Keratinocyte (primary cell): ENCODE measurements at regions not wholly inside any gene's neighbourhood (a gene's known extent, or its start where the extent isn't known, plus 50 kb on each side); places are given as distances from the start of the nearest gene placed in this dataset.

ENCODE experiments used
- DNase-seq: peaks from one replicate; pipeline ENCODE4 v3.0.0-alpha.2; 2011; ENCODE audit warnings: low read depth, missing footprints, low spot score
- FAIRE-seq: peaks from 2 replicates; lab custom pipeline; 2011; peaks lifted over from hg19 to GRCh38; lab: Jason Lieb, UNC
- H2AFZ ChIP-seq: 2 replicates; pipeline ENCODE4 v1.6.0; 2012; ENCODE audit warnings: low read length, control low read depth, inconsistent platforms; ENCODE audit not compliant: control insufficient read depth
- H3K27ac ChIP-seq: 2 replicates; pipeline ENCODE4 v1.5.1; 2011; ENCODE audit warnings: low read length; ENCODE audit not compliant: control insufficient read depth, insufficient read depth
- H3K27me3 ChIP-seq: 3 replicates; pipeline ENCODE4 v1.6.0; 2011; ENCODE audit warnings: low read length; ENCODE audit not compliant: control insufficient read depth, insufficient read depth; ENCODE audit errors: extremely low read depth
- H3K36me3 ChIP-seq, 2 experiments: 2 replicates in 1 of 2; 3 replicates in 1 of 2; pipeline ENCODE4 v1.5.1; 2011; ENCODE audit warnings: low read length in 2 of 2, mild to moderate bottlenecking in 1 of 2; ENCODE audit not compliant: control insufficient read depth in 2 of 2, insufficient read depth in 2 of 2; ENCODE audit errors: extremely low read depth in 1 of 2
- H3K4me1 ChIP-seq: 3 replicates; pipeline ENCODE4 v1.5.1; 2011; ENCODE audit warnings: low read length; ENCODE audit not compliant: control insufficient read depth, insufficient read depth; ENCODE audit errors: extremely low read depth
- H3K4me2 ChIP-seq: 3 replicates; pipeline ENCODE4 v1.6.0; 2011; ENCODE audit warnings: low read depth, low read length; ENCODE audit not compliant: control insufficient read depth, insufficient read depth; ENCODE audit errors: extremely low read depth
- H3K4me3 ChIP-seq, 3 experiments: fragments of 200-600 bp in 1 of 3; sonication (generic) in 1 of 3; 2 replicates in 2 of 3; 3 replicates in 1 of 3; pipeline ENCODE4 v1.5.1; 2011 to 2016; ENCODE audit warnings: low read length in 3 of 3, mild to moderate bottlenecking in 3 of 3, control low read depth in 2 of 3, inconsistent platforms in 1 of 3, low read depth in 1 of 3, mixed read lengths in 1 of 3, mixed run types in 1 of 3, moderate library complexity in 1 of 3; ENCODE audit not compliant: control insufficient read depth in 2 of 3, insufficient read depth in 2 of 3; ENCODE audit errors: extremely low read depth in 1 of 3
- H3K79me2 ChIP-seq: 2 replicates; pipeline ENCODE4 v1.6.0; 2012; ENCODE audit warnings: low read length; ENCODE audit not compliant: control insufficient read depth, insufficient read depth
- H3K9ac ChIP-seq: 3 replicates; pipeline ENCODE4 v1.6.0; 2011; ENCODE audit warnings: low read length; ENCODE audit not compliant: control insufficient read depth, insufficient read depth; ENCODE audit errors: extremely low read depth
- H3K9me1 ChIP-seq: 3 replicates; pipeline ENCODE4 v1.6.0; 2011; ENCODE audit warnings: low read length; ENCODE audit not compliant: control insufficient read depth, insufficient read depth; ENCODE audit errors: extremely low read depth
- H3K9me3 ChIP-seq: 2 replicates; pipeline ENCODE4 v1.5.1; 2012; ENCODE audit warnings: low read depth, low read length; ENCODE audit not compliant: control insufficient read depth
- H4K20me1 ChIP-seq: 3 replicates; pipeline ENCODE4 v1.6.0; 2011; ENCODE audit warnings: low read length; ENCODE audit not compliant: control insufficient read depth, insufficient read depth; ENCODE audit errors: extremely low read depth
- EZH2 ChIP-seq: IDR thresholded peaks from one replicate; pipeline ENCODE4 v1.6.1; 2012; ENCODE audit warnings: inconsistent platforms, mild to moderate bottlenecking, low read length, moderate library complexity
- dilution Hi-C: fragments of 300-500 bp; cut with MboI; formaldehyde crosslinking; loops from one replicate; pipeline ENCODE4 v1.7.0; 2020; ENCODE audit warnings: low sequenced_read_pairs; ENCODE audit not compliant: extremely low pct_ligation_motif_present
- TF ChIP-seq, protein P1 (sequence below), 3 experiments: IDR thresholded peaks in 1 of 3; conservative IDR thresholded peaks in 1 of 3; optimal IDR thresholded peaks in 1 of 3; 2 replicates in 2 of 3; 3 replicates in 1 of 3; pipeline versions ENCODE3 to v1.5.1; 2011; ENCODE audit warnings: low read length in 3 of 3, mild to moderate bottlenecking in 3 of 3, moderate library complexity in 2 of 3, control low read depth in 1 of 3, inconsistent platforms in 1 of 3; ENCODE audit not compliant: insufficient read depth in 2 of 3; ENCODE audit errors: extremely low read depth in 1 of 3

DNA sequence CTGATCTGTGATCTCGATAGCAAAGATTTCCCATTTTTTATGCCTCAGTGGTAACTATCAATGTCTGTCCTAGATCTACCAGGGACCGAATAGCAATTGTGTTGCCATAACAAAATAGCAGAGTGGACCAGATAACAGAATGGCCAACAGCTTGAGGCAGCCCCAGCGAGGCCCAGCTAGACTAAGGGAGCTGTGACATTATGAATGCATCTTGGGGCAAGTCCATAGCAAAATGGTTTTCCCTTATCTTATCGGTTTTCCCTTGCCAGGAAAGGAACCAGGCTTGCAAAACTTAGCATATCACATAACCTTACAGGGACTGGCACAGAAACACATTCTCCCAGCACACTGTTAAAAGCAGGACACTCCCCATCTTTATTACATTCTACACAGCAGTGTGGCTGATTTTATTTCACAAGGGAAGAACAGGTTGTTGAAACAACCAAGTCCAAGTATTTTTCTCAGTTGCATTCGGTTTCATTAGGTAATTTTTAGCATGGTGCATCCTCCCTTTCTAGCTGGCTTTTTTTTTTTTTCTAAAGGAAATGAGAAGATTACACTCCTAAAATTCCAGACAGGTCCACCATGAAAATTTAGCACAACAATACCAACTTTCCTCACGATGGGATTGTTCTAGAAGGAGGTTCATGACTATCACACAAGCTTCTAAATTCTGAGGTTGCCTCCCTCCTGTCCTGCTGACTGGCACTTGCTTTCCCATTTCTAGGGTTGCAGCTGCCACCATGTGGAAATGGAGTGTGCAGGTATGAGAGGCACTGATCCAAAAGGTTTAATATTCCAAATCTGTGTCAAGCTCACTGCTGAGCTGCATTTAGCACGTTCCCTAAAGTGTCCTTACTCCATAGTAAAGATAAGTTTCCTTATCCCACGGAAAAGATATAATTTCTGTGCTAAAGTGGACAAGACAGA is 97.0 kb upstream of the SLC35G4 start:
- H3K9ac ChIP-seq = no peak overlapping the region
- TF ChIP-seq EZH2 = no peak
- TF ChIP-seq, protein P1, sequence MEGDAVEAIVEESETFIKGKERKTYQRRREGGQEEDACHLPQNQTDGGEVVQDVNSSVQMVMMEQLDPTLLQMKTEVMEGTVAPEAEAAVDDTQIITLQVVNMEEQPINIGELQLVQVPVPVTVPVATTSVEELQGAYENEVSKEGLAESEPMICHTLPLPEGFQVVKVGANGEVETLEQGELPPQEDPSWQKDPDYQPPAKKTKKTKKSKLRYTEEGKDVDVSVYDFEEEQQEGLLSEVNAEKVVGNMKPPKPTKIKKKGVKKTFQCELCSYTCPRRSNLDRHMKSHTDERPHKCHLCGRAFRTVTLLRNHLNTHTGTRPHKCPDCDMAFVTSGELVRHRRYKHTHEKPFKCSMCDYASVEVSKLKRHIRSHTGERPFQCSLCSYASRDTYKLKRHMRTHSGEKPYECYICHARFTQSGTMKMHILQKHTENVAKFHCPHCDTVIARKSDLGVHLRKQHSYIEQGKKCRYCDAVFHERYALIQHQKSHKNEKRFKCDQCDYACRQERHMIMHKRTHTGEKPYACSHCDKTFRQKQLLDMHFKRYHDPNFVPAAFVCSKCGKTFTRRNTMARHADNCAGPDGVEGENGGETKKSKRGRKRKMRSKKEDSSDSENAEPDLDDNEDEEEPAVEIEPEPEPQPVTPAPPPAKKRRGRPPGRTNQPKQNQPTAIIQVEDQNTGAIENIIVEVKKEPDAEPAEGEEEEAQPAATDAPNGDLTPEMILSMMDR (optimal IDR thresholded peaks at IDR 0.05 in 1 of 3, IDR thresholded peaks at IDR 0.05 in 1 of 3, conservative IDR thresholded peaks at IDR 0.05 in 1 of 3; ENCODE audit: extremely low read depth in 1 of 3, insufficient read depth in 2 of 3, low read length in 3 of 3) = peak; percentile 61 to 84 (median 66)
- FAIRE-seq = no peak

DNA sequence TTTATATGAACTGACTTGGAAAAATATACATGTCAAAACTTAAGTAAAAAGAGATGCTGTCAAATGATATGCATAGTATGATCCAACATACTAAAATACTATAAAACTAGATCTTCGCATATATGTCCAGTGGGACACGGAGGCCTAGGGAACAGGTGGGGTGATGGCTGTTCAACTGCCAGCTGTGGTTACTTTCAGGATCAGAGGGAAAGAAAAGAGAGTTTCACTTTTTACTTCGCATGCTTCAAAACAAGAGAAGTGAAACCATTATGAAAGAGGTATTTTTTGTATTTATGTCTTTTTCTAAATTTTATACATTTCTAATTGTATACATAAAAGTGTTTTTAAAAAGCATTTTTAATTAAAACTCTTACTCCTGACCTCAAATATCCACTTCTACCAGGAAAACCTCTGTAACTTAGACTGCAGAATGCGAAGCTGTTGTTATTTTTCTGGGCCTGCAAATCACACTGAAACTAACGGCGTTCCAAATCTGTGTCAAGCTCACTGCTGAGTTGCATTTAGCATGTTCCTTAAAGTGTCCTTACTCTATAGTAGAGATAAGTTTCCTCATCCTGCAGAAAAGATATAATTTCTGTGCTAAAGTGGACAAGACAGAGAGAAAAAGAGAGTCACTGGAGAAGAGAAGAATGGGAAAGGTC is 97.8 kb upstream of the SLC35G4 start:
- Histone ChIP-seq H3K9me3 (no peaks in the 10 kb centered on the region), H2AFZ (no peak overlapping the region), H4K20me1 (no peaks in the 10 kb centered on the region), H3K9ac (no peak overlapping the region), H3K4me3 (no peak overlapping the region), H3K4me2 (no peak overlapping the region), H3K36me3 (no peaks in the 10 kb centered on the region), H3K79me2 (no peaks in the 10 kb centered on the region), H3K27ac (no peak overlapping the region), H3K9me1 (no peaks in the 10 kb centered on the region), H3K4me1 (no peaks in the 10 kb centered on the region), H3K27me3 (no peaks in the 10 kb centered on the region)
- TF ChIP-seq EZH2 = no peak
- TF ChIP-seq, protein P1 (optimal IDR thresholded peaks at IDR 0.05 in 1 of 3, IDR thresholded peaks at IDR 0.05 in 1 of 3, conservative IDR thresholded peaks at IDR 0.05 in 1 of 3; ENCODE audit: extremely low read depth in 1 of 3, insufficient read depth in 2 of 3, low read length in 3 of 3) = no peak
- dilution Hi-C loops = no loop called here
- DNase-seq = no peak
- no peak for FAIRE-seq

More for the DNA sequence above, 97.0 kb upstream of the SLC35G4 start:
- Histone ChIP-seq H3K4me2 (no peak overlapping the region), H3K27ac (no peak overlapping the region), H3K4me3 (no peak overlapping the region), H3K79me2 (no peaks in the 10 kb centered on the region), H3K4me1 (no peaks in the 10 kb centered on the region), H3K9me1 (no peaks in the 10 kb centered on the region), H3K27me3 (no peaks in the 10 kb centered on the region), H4K20me1 (no peaks in the 10 kb centered on the region), H2AFZ (no peak overlapping the region), H3K36me3 (no peaks in the 10 kb centered on the region), H3K9me3 (no peaks in the 10 kb centered on the region)
- no peak for DNase-seq
- dilution Hi-C loops = no loop called here
